GM13977 (cell line): ENCODE measurements at regions not wholly inside any gene's neighbourhood (a gene's known extent, or its start where the extent isn't known, plus 50 kb on each side); places are given as distances from the start of the nearest gene placed in this dataset.

ENCODE experiments used
- DNase-seq: peaks from one replicate; pipeline ENCODE4 v3.0.0; 2012; ENCODE audit warnings: low spot score
- in situ Hi-C: fragments of 300-500 bp; cut with MboI; formaldehyde crosslinking; loops from one replicate; pipeline ENCODE4 v1.12.0; 2022; ENCODE audit warnings: low sequenced_read_pairs, low pct_unique_long_range_greater_than_20kb, mixed read lengths, inconsistent platforms; ENCODE audit not compliant: unreplicated experiment
- TF ChIP-seq, protein P1 (sequence below): IDR thresholded peaks from 2 replicates; pipeline ENCODE4 v1.5.1; 2012; ENCODE audit warnings: mild to moderate bottlenecking, control low read depth; ENCODE audit not compliant: insufficient read depth; ENCODE audit errors: extremely low read depth, missing control alignments

DNA sequence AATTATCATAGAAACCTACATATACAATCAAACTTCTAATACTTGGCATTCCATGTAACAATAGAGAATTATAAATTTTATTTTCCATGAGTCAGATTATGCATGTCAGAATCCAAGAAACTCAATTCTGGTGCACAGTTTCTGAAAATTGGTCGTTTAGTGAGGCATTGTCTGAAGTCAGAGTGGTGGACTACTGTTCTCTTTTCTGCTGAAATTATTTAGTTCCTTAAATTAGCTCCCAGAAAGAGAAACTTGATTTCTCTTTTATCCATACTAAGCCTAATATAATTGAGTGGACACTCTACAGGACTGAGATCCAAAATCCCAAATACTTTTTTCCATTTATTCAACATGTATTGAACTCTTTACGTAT is 265.5 kb downstream of the ALDH8A1 start:
- TF ChIP-seq, protein P1, sequence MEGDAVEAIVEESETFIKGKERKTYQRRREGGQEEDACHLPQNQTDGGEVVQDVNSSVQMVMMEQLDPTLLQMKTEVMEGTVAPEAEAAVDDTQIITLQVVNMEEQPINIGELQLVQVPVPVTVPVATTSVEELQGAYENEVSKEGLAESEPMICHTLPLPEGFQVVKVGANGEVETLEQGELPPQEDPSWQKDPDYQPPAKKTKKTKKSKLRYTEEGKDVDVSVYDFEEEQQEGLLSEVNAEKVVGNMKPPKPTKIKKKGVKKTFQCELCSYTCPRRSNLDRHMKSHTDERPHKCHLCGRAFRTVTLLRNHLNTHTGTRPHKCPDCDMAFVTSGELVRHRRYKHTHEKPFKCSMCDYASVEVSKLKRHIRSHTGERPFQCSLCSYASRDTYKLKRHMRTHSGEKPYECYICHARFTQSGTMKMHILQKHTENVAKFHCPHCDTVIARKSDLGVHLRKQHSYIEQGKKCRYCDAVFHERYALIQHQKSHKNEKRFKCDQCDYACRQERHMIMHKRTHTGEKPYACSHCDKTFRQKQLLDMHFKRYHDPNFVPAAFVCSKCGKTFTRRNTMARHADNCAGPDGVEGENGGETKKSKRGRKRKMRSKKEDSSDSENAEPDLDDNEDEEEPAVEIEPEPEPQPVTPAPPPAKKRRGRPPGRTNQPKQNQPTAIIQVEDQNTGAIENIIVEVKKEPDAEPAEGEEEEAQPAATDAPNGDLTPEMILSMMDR: no peak
- in situ Hi-C loops: no loop called here
- no peak for DNase-seq

DNA sequence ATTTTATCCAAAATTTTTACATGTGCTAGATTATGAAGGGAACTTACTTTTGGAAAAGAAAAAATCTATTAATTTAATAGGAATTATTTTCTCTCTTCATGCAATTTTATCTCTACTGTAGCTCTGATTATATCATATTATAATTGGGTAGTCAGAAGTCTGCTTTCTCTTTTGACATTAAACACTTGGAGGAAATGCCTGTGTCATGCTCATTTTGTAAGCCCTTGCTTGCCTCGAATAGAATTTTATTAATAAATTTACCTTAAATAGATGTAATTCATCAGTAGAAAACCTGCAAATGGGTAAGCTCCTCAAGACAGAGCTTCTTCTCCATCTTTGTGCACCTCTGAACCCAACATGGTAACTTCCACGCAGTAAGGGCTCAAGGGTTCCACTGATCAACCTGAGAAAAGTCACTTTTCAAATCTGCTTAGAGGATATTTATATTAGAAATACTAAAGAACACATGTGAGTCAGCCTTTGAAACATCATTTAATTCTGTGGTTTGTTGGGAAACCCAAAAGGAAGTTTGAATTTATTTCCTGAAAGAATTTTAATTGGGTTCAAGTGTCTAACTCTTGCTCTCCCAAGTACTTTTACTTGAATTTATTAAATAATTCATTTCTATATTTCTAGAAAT is 266.0 kb downstream of the ALDH8A1 start:
- in situ Hi-C loops: no loop called here

DNA sequence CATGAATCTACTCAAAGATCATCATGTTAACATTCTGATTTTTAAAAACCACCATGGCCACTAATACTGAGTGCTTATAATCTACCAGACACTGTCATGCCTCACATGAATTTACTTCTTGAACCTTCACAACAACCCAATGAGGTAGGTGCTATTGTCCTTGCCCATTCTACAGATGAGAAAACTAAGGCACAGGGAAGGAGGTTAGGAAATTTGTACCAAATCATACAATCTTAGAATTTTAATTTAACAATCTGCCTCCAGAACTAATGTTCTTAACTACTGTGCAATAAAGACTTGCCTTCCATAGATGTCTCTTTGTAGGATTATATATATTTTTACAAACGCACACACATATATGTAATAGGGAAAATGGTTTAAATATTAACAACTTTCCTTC is 269.5 kb downstream of the ALDH8A1 start:
- TF ChIP-seq, protein P1: no peak
- in situ Hi-C loops: no loop called here

More for the DNA sequence above, 266.0 kb downstream of the ALDH8A1 start:
- DNase-seq: no peak
- TF ChIP-seq, protein P1: no peak

DNA sequence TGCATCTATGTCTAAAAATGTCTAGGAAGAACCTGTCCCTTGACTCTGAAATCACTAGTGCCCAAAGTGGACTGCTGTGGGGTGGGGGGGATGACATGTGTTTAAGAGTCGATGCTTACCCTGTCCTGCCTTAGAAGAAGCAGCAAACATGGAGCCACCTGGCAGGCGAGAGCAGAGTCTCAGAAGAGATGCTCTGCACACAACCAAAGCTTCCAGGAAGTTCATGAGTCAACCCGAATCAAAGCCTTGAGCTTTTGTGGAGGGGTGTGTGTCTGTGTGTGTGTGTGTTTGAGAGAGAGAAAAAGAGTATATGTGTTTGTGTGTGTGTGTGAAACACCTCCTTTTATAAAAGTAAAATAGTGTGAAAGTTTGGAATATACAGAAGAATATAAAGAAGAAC is 269.9 kb downstream of the ALDH8A1 start:
- DNase-seq: no peak
- in situ Hi-C loops: no loop called here
- TF ChIP-seq, protein P1: no peak

More for the DNA sequence above, 269.5 kb downstream of the ALDH8A1 start:
- DNase-seq: no peak

DNA sequence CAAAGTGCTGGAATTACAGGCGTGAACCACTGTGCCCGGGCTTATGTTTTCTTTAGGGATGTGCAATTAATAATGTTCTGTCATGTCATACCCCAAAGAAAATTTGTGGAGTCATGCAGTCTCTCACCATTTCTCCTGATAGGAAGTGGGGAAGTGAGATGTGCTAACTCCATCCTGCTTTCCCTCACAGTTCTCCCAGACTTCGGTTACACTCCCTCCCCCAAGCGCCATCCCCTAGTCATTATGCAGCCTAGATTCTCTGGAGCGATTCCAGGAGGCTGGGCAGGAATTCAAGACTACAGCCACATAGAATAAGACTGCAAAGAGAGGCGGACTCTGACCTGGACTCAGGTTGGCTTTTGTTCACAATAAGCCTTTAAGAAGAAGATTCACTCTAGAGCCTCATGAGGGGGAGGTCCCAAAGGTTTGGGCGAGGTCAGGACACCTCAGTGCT is 271.4 kb downstream of the ALDH8A1 start:
- TF ChIP-seq, protein P1: no peak
- in situ Hi-C loops: no loop called here
- no peak for DNase-seq

DNA sequence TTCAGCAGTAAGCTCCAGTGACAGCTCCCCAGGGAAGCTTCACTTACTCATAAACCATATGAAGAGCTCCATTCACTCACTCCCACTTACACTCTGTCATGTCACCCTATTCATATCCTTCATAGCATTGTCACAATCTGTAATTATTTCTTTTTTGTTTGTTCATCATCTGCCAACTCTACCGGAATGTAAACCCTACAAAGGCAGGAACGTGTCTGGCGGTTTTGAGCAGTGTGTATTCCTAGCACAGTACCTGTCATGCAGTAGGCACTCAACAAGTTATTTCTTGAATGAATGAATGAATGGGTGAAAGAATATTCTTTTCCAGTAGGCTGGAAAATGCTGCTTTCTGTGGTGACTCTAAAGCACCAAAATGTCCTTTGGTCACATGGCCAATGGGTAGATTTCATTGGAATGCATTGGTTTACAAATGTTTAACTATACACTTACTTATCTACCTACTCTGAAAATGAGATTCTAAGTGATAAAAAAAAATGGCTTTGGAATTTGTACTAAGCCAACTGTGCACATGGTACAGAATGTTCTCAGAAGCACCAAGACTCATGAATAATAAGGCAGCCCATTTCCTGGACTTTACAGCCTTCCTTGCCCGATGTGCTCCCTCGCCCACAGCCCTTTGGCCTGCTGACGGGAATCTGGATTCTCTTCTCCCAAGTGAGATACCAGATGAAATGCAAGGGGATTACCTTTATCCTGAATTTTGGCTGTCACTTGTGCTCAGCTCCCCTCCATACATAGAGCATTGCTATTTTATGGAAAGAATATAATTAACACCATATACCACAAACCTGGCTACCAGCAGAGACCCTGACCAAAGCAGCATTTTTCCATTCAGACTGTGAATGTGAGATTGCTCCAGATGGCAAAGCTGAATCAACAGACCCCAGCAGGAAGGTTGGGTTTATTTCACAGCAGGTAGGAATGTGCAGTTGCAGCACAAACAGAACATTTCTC is 273.3 kb downstream of the ALDH8A1 start:
- TF ChIP-seq, protein P1: no peak
- in situ Hi-C loops: no loop called here
- no peak for DNase-seq
